HG02840 (cell line): ENCODE measurements at regions not wholly inside any gene's neighbourhood (a gene's known extent, or its start where the extent isn't known, plus 50 kb on each side); places are given as distances from the start of the nearest gene placed in this dataset.

Experiments used
- ATAC-seq: cut with Tn5 transposase; IDR thresholded peaks from one replicate; pipeline ENCODE4 v1.9.1; 2021; ENCODE audit warnings: mild to moderate bottlenecking, moderate library complexity, moderate number of reproducible peaks; ENCODE audit not compliant: unreplicated experiment, low FRiP score

DNA sequence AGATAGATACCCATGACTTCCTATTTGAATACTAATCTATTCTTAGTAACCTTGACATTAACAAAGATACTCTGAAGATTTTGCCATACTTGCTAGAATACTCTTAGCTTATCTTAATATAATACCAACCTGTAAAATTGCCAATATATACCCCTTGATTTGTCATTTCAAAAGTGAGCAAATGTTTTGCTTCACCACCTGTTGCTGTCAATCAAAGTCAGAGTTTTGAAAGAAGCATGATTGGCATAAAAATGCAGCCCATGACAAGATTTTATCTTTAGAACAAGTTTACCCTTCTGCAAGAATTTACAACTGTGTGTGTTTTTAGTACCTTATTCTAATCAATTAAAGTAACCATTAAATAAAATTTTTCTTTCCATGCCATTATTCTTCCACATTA lies 236.2 kb downstream of the TBX18 start:
- ATAC-seq = no peak

- ATAC-seq = no peak
Observed at GRCh38 chr6:84526631-84527030, 237.8 kb downstream of the TBX18 start.

DNA sequence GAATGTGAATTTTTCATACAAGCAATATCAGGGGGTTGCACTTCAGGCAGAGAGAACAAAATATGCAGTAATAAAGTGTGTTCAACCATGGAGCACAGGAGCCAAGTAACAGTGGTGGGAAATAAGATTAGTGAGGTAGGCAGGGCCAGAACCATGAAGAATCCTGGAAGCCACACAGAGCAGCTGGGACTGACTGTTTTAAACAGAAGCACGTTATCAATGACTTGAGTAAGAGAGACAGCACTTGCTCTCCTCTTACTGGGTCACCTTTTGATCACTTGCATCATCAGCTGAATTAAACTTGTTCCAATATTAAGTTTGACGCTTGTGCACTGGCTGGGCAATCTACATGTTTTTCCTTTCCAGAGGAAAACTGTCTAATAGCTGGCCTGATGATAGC lies 238.5 kb downstream of the TBX18 start:
- no peak for ATAC-seq

GRCh38 chr6:84524636-84525035 lies 239.8 kb downstream of the TBX18 start:
- no peak for ATAC-seq

- no peak for ATAC-seq
Observed at GRCh38 chr6:84522135-84522549, 242.3 kb downstream of the TBX18 start.

- no peak for ATAC-seq
Observed at GRCh38 chr6:84521511-84521910, 242.9 kb downstream of the TBX18 start.

DNA sequence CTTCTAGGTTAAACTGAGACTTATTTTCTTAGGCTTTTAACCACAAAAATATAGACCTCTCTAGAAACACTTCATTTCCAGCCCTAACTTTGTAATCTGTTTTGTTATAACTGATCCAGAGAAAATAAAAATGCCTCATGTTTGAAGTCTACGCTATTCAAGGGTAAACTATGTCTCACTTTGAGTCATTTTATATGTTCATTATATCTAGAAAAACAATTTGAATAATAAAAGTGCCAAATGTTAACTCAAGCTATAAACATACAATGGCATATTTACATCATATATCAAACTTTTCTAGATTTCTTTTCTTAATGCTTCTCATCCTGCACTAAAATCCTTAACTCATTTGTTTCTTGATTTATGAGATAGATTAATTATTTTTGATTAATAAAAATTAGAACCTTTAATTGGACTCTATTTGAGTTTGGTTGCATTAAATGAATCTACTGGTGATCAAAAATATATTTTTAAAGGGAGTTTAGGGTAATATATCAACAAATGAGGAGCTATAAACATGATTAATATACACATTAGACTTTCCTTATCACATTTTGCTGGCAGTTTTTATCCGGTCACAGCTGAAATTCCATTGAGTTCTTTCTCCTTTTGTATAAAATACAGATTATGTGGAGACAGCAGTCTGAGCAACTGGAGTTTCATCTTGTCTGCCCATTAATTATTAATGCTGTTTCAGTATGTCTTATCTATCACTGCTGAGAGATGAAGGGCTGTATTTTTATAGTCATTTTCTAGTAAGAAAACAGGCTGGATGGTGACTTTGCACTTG lies 246.5 kb downstream of the TBX18 start:
- no peak for ATAC-seq

GRCh38 chr6:84516154-84516553 lies 248.2 kb downstream of the TBX18 start:
- no peak for ATAC-seq

- ATAC-seq = no peak
Observed at GRCh38 chr6:84515067-84515466, 249.3 kb downstream of the TBX18 start.

DNA sequence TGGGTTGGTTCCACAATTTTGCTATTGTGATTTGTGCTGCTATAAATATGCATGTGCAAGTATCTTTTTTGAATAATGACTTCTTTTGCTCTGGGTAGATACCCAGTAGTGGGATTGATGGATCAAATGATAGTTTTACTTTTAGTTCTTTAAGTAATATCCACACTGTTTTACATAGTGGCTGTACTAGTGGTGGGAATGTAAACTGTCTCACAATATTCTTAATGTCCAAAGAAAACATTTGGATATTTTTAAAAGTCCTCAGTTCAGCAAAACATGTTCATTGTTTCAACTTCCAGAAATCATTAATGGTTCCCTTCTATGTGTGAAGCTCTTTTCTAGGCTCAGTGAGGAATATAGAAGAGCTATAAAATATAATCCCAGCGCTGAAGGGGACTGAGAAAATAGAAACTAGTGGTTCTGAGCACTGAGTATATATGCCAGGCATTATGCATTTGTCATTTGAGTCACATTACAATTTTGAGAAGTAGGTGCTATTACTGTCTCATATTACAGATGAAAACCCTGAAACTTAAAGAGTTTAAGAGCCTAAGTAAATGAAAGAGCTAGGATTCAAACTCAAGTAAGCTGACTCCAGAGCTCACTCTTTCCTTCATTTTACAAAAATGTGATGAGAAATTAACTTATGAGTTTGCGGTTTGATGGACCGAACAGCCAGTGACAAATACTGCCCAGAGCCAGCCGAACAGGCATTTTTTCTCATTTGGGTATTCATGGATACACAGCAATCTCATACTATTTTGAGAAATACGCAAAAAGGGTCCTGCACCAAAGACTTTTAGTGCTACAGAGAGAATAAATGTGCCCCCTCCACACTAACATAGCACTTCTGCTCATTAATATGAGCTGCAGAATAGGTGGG lies 250.1 kb downstream of the TBX18 start:
- ATAC-seq = no peak

DNA sequence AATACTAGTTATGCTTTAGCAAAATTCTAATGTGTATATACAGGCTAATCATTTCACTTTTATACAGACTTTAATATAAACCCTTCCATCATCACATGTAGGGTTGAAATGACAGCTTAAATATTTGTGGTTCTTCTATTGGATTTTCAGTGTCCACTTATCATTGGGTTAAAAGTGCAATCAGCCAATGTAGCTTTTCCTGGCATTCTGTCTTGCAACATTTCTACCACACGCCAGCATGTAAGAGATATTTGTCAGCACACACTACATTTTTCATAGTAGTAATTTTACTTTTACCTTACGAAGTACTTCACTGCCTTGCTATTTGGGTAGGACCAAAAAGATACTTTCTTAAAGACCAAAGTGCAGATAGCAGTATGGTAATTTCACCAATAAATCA lies 252.0 kb downstream of the TBX18 start:
- no peak for ATAC-seq

GRCh38 chr6:84511929-84512328 lies 252.5 kb downstream of the TBX18 start:
- no peak for ATAC-seq

DNA sequence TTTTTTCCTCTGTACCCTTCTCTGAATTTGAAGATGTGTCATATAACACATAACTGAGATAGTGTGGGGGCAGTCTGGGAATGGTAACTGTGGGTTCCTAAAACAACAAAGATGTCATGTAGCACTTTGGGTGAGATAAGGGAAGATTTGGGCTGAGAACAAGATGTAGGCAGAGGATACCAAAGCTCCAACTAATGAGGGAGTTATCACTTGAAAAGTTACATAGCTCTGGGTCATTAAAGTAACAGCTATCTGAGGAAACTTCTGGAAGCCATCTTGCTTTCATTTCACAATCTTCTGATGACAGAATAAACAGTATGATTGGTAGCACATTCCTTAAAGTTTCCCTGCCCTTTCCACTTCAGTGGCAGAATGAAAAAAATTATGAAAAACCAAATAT lies 255.4 kb downstream of the TBX18 start:
- ATAC-seq = no peak

DNA sequence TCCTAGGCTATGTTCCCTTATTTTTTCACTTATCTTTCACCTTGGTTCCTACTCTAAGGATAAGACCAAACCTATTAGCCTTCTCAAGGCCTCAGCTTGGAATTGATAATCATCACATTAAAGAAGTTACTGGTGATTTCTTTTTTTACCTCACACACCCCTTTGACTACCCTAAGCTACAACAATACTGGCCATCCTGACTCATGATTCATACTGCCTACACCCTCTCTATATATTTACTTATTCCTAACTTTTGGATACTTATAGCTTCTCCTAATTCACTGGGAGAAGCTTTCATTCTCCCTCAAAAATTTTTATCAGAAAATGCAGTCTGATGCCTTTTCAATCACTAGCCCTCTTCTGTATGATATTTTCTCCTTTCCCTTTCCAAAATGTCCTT lies 256.1 kb downstream of the TBX18 start:
- ATAC-seq = no peak

DNA sequence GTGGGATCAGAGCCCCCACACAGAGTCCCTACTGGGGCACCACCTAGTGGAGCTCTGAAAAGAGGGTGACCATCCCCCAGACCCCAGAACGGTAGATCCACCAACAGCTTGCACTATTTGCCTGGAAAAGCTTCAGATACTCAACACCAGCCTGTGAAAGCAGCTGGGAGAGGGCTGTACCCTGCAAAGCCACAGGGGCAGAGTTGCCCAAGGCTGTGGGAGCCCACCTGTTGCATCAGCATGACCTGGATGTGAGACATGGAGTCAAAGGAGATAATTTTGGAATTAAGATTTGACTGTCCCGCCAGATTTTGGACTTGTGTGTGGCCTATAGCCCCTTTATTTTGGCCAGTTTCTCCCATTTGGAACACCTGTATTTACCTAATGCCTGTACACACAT lies 260.4 kb downstream of the TBX18 start:
- no peak for ATAC-seq

GRCh38 chr6:84501315-84501714 lies 263.1 kb downstream of the TBX18 start:
- no peak for ATAC-seq

DNA sequence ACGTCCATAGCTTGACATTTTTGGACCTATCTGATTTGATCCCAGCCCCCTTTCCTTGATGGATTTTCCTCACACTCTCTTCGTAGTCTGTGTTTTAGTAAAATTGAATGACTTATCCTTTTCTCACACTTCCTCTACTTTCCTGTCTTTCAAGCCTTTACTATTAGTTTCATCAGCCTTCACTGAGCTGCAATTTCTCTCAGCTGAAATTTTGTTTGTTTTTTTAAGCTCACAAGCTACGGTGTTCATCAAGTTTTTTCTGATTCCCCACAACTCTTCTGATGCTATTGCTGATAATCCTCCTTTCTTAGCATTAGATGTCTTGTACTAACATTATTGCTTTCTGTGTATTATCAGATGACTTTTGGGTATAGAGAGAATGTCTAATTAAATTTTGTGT lies 263.7 kb downstream of the TBX18 start:
- no peak for ATAC-seq

DNA sequence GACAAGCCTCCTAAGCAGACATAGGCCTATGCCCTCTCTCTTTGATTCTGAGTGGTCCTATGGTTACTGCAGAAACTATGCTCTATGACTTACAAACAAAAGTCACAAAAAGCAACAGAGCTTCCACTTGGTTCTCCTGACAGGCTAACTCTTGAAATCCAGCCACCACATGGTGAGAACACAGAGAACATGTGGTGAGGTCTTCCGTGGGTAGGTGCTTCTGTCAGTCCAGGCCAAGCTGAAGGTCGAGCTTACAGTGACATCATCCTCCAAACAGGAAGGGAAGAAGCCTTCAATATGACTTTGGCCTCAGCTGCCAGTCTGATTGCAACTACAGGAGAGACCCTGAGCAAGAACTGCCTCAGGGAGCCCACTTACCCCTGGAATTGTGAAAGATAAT lies 265.5 kb downstream of the TBX18 start:
- ATAC-seq = no peak

GRCh38 chr6:84492241-84493165 lies 265.1 kb upstream of the CEP162 start:
- no peak for ATAC-seq

GRCh38 chr6:84489598-84489997 lies 262.2 kb upstream of the CEP162 start:
- no peak for ATAC-seq

DNA sequence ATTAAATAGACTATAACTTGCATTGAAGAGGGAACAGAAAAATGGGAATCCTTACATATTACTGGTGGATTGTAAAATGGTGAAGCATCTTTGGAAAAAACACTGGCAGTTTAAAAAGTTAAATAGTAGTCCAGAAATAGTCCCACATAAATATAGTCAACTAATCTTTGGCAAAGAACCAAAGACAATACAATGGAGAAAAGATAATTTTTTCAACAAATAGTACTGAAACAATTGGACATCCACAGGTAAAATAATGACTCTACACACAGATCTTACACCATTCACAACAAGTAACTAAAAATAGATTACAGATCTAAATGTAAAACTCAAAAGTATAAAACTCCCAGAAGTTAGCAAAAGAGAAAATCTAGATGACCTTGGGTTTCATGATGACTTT lies 259.1 kb upstream of the CEP162 start:
- ATAC-seq = no peak
